Keratinocyte (primary cell): ENCODE measurements at regions not wholly inside any gene's neighbourhood (a gene's known extent, or its start where the extent isn't known, plus 50 kb on each side); places are given as distances from the start of the nearest gene placed in this dataset.

Experiments
- DNase-seq: peaks from one replicate; pipeline ENCODE4 v3.0.0-alpha.2; 2011; ENCODE audit warnings: low read depth, missing footprints, low spot score
- FAIRE-seq: peaks from 2 replicates; lab custom pipeline; 2011; peaks lifted over from hg19 to GRCh38; lab: Jason Lieb, UNC
- H2AFZ ChIP-seq: 2 replicates; pipeline ENCODE4 v1.6.0; 2012; ENCODE audit warnings: low read length, control low read depth, inconsistent platforms; ENCODE audit not compliant: control insufficient read depth
- H3K27ac ChIP-seq: 2 replicates; pipeline ENCODE4 v1.5.1; 2011; ENCODE audit warnings: low read length; ENCODE audit not compliant: control insufficient read depth, insufficient read depth
- H3K27me3 ChIP-seq: 3 replicates; pipeline ENCODE4 v1.6.0; 2011; ENCODE audit warnings: low read length; ENCODE audit not compliant: control insufficient read depth, insufficient read depth; ENCODE audit errors: extremely low read depth
- H3K36me3 ChIP-seq, 2 experiments: 2 replicates in 1 of 2; 3 replicates in 1 of 2; pipeline ENCODE4 v1.5.1; 2011; ENCODE audit warnings: low read length in 2 of 2, mild to moderate bottlenecking in 1 of 2; ENCODE audit not compliant: control insufficient read depth in 2 of 2, insufficient read depth in 2 of 2; ENCODE audit errors: extremely low read depth in 1 of 2
- H3K4me1 ChIP-seq: 3 replicates; pipeline ENCODE4 v1.5.1; 2011; ENCODE audit warnings: low read length; ENCODE audit not compliant: control insufficient read depth, insufficient read depth; ENCODE audit errors: extremely low read depth
- H3K4me2 ChIP-seq: 3 replicates; pipeline ENCODE4 v1.6.0; 2011; ENCODE audit warnings: low read depth, low read length; ENCODE audit not compliant: control insufficient read depth, insufficient read depth; ENCODE audit errors: extremely low read depth
- H3K4me3 ChIP-seq, 3 experiments: fragments of 200-600 bp in 1 of 3; sonication (generic) in 1 of 3; 2 replicates in 2 of 3; 3 replicates in 1 of 3; pipeline ENCODE4 v1.5.1; 2011 to 2016; ENCODE audit warnings: low read length in 3 of 3, mild to moderate bottlenecking in 3 of 3, control low read depth in 2 of 3, inconsistent platforms in 1 of 3, low read depth in 1 of 3, mixed read lengths in 1 of 3, mixed run types in 1 of 3, moderate library complexity in 1 of 3; ENCODE audit not compliant: control insufficient read depth in 2 of 3, insufficient read depth in 2 of 3; ENCODE audit errors: extremely low read depth in 1 of 3
- H3K79me2 ChIP-seq: 2 replicates; pipeline ENCODE4 v1.6.0; 2012; ENCODE audit warnings: low read length; ENCODE audit not compliant: control insufficient read depth, insufficient read depth
- H3K9ac ChIP-seq: 3 replicates; pipeline ENCODE4 v1.6.0; 2011; ENCODE audit warnings: low read length; ENCODE audit not compliant: control insufficient read depth, insufficient read depth; ENCODE audit errors: extremely low read depth
- H3K9me1 ChIP-seq: 3 replicates; pipeline ENCODE4 v1.6.0; 2011; ENCODE audit warnings: low read length; ENCODE audit not compliant: control insufficient read depth, insufficient read depth; ENCODE audit errors: extremely low read depth
- H3K9me3 ChIP-seq: 2 replicates; pipeline ENCODE4 v1.5.1; 2012; ENCODE audit warnings: low read depth, low read length; ENCODE audit not compliant: control insufficient read depth
- H4K20me1 ChIP-seq: 3 replicates; pipeline ENCODE4 v1.6.0; 2011; ENCODE audit warnings: low read length; ENCODE audit not compliant: control insufficient read depth, insufficient read depth; ENCODE audit errors: extremely low read depth
- CTCF ChIP-seq, 3 experiments: IDR thresholded peaks in 1 of 3; conservative IDR thresholded peaks in 1 of 3; optimal IDR thresholded peaks in 1 of 3; 2 replicates in 2 of 3; 3 replicates in 1 of 3; pipeline versions ENCODE3 to v1.5.1; 2011; ENCODE audit warnings: low read length in 3 of 3, mild to moderate bottlenecking in 3 of 3, moderate library complexity in 2 of 3, control low read depth in 1 of 3, inconsistent platforms in 1 of 3; ENCODE audit not compliant: insufficient read depth in 2 of 3; ENCODE audit errors: extremely low read depth in 1 of 3
- EZH2 ChIP-seq: IDR thresholded peaks from one replicate; pipeline ENCODE4 v1.6.1; 2012; ENCODE audit warnings: inconsistent platforms, mild to moderate bottlenecking, low read length, moderate library complexity
- dilution Hi-C: fragments of 300-500 bp; cut with MboI; formaldehyde crosslinking; loops from one replicate; pipeline ENCODE4 v1.7.0; 2020; ENCODE audit warnings: low sequenced_read_pairs; ENCODE audit not compliant: extremely low pct_ligation_motif_present

- no peak overlapping the region for H3K4me3 ChIP-seq
- H4K20me1 ChIP-seq: no peaks in the 10 kb centered on the region
- H3K4me2 ChIP-seq: no peak overlapping the region
- H3K9ac ChIP-seq: no peak overlapping the region
- FAIRE-seq: no peak
- no peaks in the 10 kb centered on the region for H3K79me2 ChIP-seq
- no peaks in the 10 kb centered on the region for H3K9me3 ChIP-seq
- no peak for TF ChIP-seq EZH2
- TF ChIP-seq CTCF (optimal IDR thresholded peaks at IDR 0.05 in 1 of 3, IDR thresholded peaks at IDR 0.05 in 1 of 3, conservative IDR thresholded peaks at IDR 0.05 in 1 of 3; ENCODE audit: extremely low read depth in 1 of 3, insufficient read depth in 2 of 3, low read length in 3 of 3): peak in 2 of 3 experiments; percentile 23 to 42
- no peak for DNase-seq
- H3K9me1 ChIP-seq: no peaks in the 10 kb centered on the region
- no peak overlapping the region for H2AFZ ChIP-seq
- no peak overlapping the region for H3K27ac ChIP-seq
- peaks cover 3% of the 10 kb centered on the region for H3K4me1 ChIP-seq
- dilution Hi-C loops: no loop called here
- H3K27me3 ChIP-seq: no peaks in the 10 kb centered on the region
- no peaks in the 10 kb centered on the region for H3K36me3 ChIP-seq
Measured at GRCh38 chr2:20103530-20103929, 52.1 kb upstream of the LAPTM4A start.
